ENCODE measurements at regions not wholly inside any gene's neighbourhood (a gene's known extent, or its start where the extent isn't known, plus 50 kb on each side); places are given as distances from the start of the nearest gene placed in this dataset.

DNA sequence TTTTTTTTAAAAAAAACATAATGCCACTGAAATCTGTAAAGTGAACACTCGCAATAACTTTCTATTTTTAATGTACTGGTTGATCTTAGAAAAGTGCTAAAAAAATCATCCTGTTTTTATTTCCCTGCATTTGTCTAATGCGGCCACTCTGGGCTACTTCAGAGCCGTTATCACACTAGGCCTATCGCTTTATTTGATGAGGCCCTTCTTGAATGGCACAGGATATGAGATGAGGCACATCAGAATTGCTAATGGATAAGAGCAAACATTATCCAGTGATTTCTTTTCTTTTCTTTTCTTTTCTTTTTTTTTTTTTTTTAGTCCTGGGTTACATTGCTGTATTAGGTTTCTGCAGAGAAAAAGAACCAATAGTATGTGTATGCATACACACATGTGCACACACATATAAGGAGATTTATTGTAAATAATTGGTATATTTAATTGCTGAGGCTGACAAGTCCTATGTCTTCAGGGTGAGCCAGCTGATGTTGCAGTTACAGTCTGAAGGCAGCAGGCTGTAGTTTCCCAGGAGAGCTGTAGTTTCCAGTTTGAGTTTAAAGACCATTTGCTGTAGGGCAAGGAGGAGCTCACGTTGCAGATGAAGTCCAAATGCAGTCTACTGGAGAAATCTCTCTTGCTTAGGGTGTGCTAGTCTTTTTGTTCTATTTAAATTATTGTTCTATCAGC lies 391.7 kb downstream of the MED10 start:
- TF ChIP-seq, protein P1, sequence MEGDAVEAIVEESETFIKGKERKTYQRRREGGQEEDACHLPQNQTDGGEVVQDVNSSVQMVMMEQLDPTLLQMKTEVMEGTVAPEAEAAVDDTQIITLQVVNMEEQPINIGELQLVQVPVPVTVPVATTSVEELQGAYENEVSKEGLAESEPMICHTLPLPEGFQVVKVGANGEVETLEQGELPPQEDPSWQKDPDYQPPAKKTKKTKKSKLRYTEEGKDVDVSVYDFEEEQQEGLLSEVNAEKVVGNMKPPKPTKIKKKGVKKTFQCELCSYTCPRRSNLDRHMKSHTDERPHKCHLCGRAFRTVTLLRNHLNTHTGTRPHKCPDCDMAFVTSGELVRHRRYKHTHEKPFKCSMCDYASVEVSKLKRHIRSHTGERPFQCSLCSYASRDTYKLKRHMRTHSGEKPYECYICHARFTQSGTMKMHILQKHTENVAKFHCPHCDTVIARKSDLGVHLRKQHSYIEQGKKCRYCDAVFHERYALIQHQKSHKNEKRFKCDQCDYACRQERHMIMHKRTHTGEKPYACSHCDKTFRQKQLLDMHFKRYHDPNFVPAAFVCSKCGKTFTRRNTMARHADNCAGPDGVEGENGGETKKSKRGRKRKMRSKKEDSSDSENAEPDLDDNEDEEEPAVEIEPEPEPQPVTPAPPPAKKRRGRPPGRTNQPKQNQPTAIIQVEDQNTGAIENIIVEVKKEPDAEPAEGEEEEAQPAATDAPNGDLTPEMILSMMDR (IDR thresholded peaks at IDR 0.05): no peak
- no peak for TF ChIP-seq POLR2AphosphoS5 (IDR thresholded peaks at IDR 0.05)
